PC-3 (cell line): ENCODE measurements at regions not wholly inside any gene's neighbourhood (a gene's known extent, or its start where the extent isn't known, plus 50 kb on each side); places are given as distances from the start of the nearest gene placed in this dataset.

Experiments
- CTCF ChIP-seq: fragments of 300-600 bp; sonication (generic); conservative IDR thresholded peaks from 2 replicates; pipeline ENCODE4 v1.5.1; 2017; ENCODE audit warnings: antibody characterized with exemption, low read depth, mild to moderate bottlenecking, low read length
- EZH2 ChIP-seq: fragments of 300-600 bp; sonication (generic); IDR thresholded peaks from one replicate; pipeline ENCODE4 v1.6.1; 2017; ENCODE audit warnings: antibody characterized with exemption, mild to moderate bottlenecking, low read length; ENCODE audit not compliant: unreplicated experiment

GRCh38 chr7:86313842-86314241, 329.9 kb upstream of the GRM3 start:
- no peak for TF ChIP-seq CTCF
- TF ChIP-seq EZH2, result no peak
